Uterus (tissue), 2 donors: ENCODE measurements at regions not wholly inside any gene's neighbourhood (a gene's known extent, or its start where the extent isn't known, plus 50 kb on each side); places are given as distances from the start of the nearest gene placed in this dataset.
"Not testable (repeated sequence)": the region's sequence is repeated elsewhere in the genome, so short reads cannot be mapped to it uniquely, and the experiment has no call there.

ENCODE experiments used
- CTCF ChIP-seq, 4 experiments: fragments of 200-600 bp in 2 of 4; fragments of 450-650 bp in 2 of 4; sonication (generic) in 2 of 4; IDR thresholded peaks; one replicate each; pipeline ENCODE4 v1.5.1; 2016 to 2019; ENCODE audit warnings: antibody characterized with exemption in 4 of 4, mild to moderate bottlenecking in 2 of 4, moderate library complexity in 1 of 4
- POLR2A ChIP-seq, 2 donors: fragments of 450-650 bp; IDR thresholded peaks; one replicate each; pipeline ENCODE4 v1.6.1; 2016; ENCODE audit warnings: antibody characterized with exemption in 2 of 2, mild to moderate bottlenecking in 1 of 2, moderate library complexity in 1 of 2

- TF ChIP-seq CTCF, POLR2A (IDR thresholded peaks at IDR 0.05): not testable (repeated sequence)
Measured at GRCh38 chr9:117642571-117643287, 61.5 kb upstream of the TLR4 start.
